ENCODE measurements at regions not wholly inside any gene's neighbourhood (a gene's known extent, or its start where the extent isn't known, plus 50 kb on each side); places are given as distances from the start of the nearest gene placed in this dataset.

DNA sequence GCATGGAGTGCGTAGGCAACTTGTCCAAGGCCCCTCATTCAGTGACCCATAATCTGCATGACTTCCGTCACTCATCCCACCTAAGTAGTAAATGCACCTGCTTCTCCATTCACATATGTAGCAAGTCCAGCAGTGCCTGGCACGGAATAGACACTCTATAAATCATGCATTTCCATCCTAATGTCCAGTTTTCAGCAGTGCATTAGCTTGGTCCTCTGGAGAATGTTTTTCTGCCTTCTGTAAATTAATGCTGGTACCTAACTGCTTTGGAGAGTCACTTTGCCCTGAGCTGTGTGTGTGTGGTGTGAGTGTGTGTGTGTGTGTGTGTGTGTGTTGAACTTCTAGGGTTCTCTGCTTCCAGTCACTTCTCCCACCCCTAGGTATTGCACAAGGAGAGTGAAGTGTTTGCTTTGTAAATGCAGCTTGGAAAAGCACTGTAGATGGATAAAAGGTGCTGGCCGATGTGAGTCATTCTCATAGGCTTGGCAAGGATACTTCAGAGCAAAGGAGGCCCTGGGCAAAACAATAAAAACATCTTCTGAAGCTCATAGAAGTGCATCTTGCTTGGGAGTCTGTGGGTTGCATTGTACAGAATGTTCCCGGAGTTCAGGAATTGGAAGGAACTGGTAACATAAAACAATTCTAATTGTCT is 181.8 kb downstream of the KATNAL1 start:
- no peaks in the 10 kb centered on the region for H3K36me3 Mint-ChIP-seq (ENCODE audit: low read depth)
- Histone ChIP-seq H4K20me1 (replicated peaks; ENCODE audit: insufficient read depth) (no peaks in the 10 kb centered on the region), H3F3A (replicated peaks; ENCODE audit: low read depth) (no peaks in the 10 kb centered on the region), H3K79me2 (replicated peaks; ENCODE audit: insufficient read depth) (no peaks in the 10 kb centered on the region), H3K27ac (ENCODE audit: low read depth) (no peak overlapping the region), H3K4me1 (ENCODE audit: insufficient read depth) (no peaks in the 10 kb centered on the region), H3K9me2 (ENCODE audit: insufficient read depth) (peaks cover 7% of the 10 kb centered on the region; the same call in 1 of the 2 replicates), H3K4me2 (no peak overlapping the region), H3K4me3 (no peak overlapping the region), H2AFZ (no peak overlapping the region), H3K36me3 (ENCODE audit: insufficient read depth) (no peaks in the 10 kb centered on the region), H3K27me3 (ENCODE audit: insufficient read depth) (no peaks in the 10 kb centered on the region)
- TF ChIP-seq STAT1 (IDR thresholded peaks at IDR 0.05; ENCODE audit: unreplicated experiment), result no peak
- TF ChIP-seq EZH2 (IDR thresholded peaks at IDR 0.05; ENCODE audit: low read depth, unreplicated experiment), result no peak
- TF ChIP-seq, protein P1, sequence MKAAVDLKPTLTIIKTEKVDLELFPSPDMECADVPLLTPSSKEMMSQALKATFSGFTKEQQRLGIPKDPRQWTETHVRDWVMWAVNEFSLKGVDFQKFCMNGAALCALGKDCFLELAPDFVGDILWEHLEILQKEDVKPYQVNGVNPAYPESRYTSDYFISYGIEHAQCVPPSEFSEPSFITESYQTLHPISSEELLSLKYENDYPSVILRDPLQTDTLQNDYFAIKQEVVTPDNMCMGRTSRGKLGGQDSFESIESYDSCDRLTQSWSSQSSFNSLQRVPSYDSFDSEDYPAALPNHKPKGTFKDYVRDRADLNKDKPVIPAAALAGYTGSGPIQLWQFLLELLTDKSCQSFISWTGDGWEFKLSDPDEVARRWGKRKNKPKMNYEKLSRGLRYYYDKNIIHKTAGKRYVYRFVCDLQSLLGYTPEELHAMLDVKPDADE (IDR thresholded peaks at IDR 0.05), result no peak
- no peak overlapping the region for H3K4me3 Mint-ChIP-seq
- DNase-seq (ENCODE audit: low spot score) (no peak), ATAC-seq (no peak)
- no peaks in the 10 kb centered on the region for H3K9me3 Mint-ChIP-seq
- 0 out of 3 replicates have a peak, but pooled peaks cover 3% of the 10 kb centered on the region for H3K4me1 Mint-ChIP-seq
- H3K27ac Mint-ChIP-seq, result no peak overlapping the region
- H3K27me3 Mint-ChIP-seq (ENCODE audit: insufficient read depth, low read depth, poor library complexity), result peaks cover 3% of the 10 kb centered on the region

DNA sequence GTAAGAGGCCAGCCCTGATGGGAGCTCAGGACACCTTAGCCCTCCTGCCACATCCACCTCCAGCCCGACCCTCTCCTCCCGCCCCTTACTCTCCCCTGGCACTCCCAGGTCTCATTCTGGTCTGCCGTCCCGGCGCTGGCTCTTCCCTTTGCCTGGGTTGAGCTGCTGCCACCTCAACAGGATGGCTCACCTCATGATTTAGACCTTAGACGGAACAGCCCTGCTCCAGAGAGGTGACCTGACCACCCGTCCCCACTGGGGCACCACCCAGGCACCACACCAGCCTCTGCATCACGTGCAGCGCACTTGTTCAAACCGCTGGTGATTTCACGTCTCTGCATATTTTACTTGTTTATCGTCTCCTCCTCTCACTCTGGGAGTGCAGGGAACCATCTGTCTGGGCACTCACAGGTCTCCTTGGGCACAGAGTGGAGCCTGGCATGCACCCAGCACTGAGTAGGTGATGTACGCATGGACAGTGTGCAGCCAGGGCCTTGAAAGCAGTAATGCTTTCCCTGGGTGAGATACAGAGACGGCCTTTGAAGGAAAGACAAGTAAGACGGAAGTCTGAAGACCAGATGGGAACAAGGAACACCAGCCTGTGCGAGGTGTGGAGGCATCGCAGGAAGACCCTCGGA is 183.1 kb downstream of the KATNAL1 start:
- Histone ChIP-seq H3K4me2 (no peak overlapping the region), H2AFZ (no peak overlapping the region; the same call in 1 of the 2 replicates), H3K27me3 (ENCODE audit: insufficient read depth) (no peaks in the 10 kb centered on the region), H3K79me2 (replicated peaks; ENCODE audit: insufficient read depth) (no peaks in the 10 kb centered on the region), H3K9me2 (ENCODE audit: insufficient read depth) (peaks cover 7% of the 10 kb centered on the region; the same call in 1 of the 2 replicates), H3F3A (replicated peaks; ENCODE audit: low read depth) (no peaks in the 10 kb centered on the region), H3K27ac (ENCODE audit: low read depth) (no peak overlapping the region), H3K4me1 (ENCODE audit: insufficient read depth) (no peaks in the 10 kb centered on the region), H3K36me3 (ENCODE audit: insufficient read depth) (no peaks in the 10 kb centered on the region), H4K20me1 (replicated peaks; ENCODE audit: insufficient read depth) (no peaks in the 10 kb centered on the region), H3K4me3 (no peak overlapping the region)
- no peak for DNase-seq (ENCODE audit: low spot score)
- H3K27ac Mint-ChIP-seq, result no peak overlapping the region
- no peaks in the 10 kb centered on the region for H3K36me3 Mint-ChIP-seq (ENCODE audit: low read depth)
- H3K27me3 Mint-ChIP-seq (ENCODE audit: insufficient read depth, low read depth, poor library complexity), result peaks cover 3% of the 10 kb centered on the region
- ATAC-seq, result no peak
- H3K4me3 Mint-ChIP-seq, result no peak overlapping the region
- H3K4me1 Mint-ChIP-seq, result 0 out of 3 replicates have a peak, but pooled peaks cover 3% of the 10 kb centered on the region
- H3K9me3 Mint-ChIP-seq, result no peaks in the 10 kb centered on the region
- TF ChIP-seq CREB1 (CRISPR knock-in tag; IDR thresholded peaks at IDR 0.05; ENCODE audit: low read depth), result no peak
- TF ChIP-seq, protein P1 (IDR thresholded peaks at IDR 0.05), result no peak
- TF ChIP-seq, protein P2, sequence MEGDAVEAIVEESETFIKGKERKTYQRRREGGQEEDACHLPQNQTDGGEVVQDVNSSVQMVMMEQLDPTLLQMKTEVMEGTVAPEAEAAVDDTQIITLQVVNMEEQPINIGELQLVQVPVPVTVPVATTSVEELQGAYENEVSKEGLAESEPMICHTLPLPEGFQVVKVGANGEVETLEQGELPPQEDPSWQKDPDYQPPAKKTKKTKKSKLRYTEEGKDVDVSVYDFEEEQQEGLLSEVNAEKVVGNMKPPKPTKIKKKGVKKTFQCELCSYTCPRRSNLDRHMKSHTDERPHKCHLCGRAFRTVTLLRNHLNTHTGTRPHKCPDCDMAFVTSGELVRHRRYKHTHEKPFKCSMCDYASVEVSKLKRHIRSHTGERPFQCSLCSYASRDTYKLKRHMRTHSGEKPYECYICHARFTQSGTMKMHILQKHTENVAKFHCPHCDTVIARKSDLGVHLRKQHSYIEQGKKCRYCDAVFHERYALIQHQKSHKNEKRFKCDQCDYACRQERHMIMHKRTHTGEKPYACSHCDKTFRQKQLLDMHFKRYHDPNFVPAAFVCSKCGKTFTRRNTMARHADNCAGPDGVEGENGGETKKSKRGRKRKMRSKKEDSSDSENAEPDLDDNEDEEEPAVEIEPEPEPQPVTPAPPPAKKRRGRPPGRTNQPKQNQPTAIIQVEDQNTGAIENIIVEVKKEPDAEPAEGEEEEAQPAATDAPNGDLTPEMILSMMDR (conservative IDR thresholded peaks at IDR 0.05; ENCODE audit: low read depth in 2 of 2), result no peak
- TF ChIP-seq NANOG (IDR thresholded peaks at IDR 0.05; ENCODE audit: borderline replicate concordance), result no peak
- TF ChIP-seq POLR2AphosphoS5 (IDR thresholded peaks at IDR 0.05; ENCODE audit: low read depth), result no peak
- no peak for TF ChIP-seq EZH2 (IDR thresholded peaks at IDR 0.05; ENCODE audit: low read depth, unreplicated experiment)
- TF ChIP-seq, protein P3, sequence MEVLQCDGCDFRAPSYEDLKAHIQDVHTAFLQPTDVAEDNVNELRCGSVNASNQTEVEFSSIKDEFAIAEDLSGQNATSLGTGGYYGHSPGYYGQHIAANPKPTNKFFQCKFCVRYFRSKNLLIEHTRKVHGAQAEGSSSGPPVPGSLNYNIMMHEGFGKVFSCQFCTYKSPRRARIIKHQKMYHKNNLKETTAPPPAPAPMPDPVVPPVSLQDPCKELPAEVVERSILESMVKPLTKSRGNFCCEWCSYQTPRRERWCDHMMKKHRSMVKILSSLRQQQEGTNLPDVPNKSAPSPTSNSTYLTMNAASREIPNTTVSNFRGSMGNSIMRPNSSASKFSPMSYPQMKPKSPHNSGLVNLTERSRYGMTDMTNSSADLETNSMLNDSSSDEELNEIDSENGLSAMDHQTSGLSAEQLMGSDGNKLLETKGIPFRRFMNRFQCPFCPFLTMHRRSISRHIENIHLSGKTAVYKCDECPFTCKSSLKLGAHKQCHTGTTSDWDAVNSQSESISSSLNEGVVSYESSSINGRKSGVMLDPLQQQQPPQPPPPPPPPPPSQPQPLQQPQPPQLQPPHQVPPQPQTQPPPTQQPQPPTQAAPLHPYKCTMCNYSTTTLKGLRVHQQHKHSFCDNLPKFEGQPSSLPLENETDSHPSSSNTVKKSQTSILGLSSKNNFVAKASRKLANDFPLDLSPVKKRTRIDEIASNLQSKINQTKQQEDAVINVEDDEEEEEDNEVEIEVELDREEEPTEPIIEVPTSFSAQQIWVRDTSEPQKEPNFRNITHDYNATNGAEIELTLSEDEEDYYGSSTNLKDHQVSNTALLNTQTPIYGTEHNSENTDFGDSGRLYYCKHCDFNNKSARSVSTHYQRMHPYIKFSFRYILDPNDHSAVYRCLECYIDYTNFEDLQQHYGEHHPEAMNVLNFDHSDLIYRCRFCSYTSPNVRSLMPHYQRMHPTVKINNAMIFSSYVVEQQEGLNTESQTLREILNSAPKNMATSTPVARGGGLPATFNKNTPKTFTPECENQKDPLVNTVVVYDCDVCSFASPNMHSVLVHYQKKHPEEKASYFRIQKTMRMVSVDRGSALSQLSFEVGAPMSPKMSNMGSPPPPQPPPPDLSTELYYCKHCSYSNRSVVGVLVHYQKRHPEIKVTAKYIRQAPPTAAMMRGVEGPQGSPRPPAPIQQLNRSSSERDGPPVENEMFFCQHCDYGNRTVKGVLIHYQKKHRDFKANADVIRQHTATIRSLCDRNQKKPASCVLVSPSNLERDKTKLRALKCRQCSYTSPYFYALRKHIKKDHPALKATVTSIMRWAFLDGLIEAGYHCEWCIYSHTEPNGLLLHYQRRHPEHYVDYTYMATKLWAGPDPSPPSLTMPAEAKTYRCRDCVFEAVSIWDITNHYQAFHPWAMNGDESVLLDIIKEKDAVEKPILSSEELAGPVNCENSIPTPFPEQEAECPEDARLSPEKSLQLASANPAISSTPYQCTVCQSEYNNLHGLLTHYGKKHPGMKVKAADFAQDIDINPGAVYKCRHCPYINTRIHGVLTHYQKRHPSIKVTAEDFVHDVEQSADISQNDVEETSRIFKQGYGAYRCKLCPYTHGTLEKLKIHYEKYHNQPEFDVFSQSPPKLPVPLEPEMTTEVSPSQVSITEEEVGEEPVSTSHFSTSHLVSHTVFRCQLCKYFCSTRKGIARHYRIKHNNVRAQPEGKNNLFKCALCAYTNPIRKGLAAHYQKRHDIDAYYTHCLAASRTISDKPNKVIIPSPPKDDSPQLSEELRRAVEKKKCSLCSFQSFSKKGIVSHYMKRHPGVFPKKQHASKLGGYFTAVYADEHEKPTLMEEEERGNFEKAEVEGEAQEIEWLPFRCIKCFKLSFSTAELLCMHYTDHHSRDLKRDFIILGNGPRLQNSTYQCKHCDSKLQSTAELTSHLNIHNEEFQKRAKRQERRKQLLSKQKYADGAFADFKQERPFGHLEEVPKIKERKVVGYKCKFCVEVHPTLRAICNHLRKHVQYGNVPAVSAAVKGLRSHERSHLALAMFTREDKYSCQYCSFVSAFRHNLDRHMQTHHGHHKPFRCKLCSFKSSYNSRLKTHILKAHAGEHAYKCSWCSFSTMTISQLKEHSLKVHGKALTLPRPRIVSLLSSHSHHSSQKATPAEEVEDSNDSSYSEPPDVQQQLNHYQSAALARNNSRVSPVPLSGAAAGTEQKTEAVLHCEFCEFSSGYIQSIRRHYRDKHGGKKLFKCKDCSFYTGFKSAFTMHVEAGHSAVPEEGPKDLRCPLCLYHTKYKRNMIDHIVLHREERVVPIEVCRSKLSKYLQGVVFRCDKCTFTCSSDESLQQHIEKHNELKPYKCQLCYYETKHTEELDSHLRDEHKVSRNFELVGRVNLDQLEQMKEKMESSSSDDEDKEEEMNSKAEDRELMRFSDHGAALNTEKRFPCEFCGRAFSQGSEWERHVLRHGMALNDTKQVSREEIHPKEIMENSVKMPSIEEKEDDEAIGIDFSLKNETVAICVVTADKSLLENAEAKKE (CRISPR knock-in tag; IDR thresholded peaks at IDR 0.05), result no peak
- TF ChIP-seq STAT1 (IDR thresholded peaks at IDR 0.05; ENCODE audit: unreplicated experiment), result no peak
- no peak for TF ChIP-seq EZH2phosphoT487 (IDR thresholded peaks at IDR 0.05; ENCODE audit: unreplicated experiment)

Measured in GM23338 (cell line).